ENCODE measurements at regions not wholly inside any gene's neighbourhood (a gene's known extent, or its start where the extent isn't known, plus 50 kb on each side); places are given as distances from the start of the nearest gene placed in this dataset.

- Histone ChIP-seq H3K9ac (ENCODE audit: low read length) (no peak overlapping the region), H3K4me2 (ENCODE audit: low read length) (no peak overlapping the region), H3K27me3 (ENCODE audit: insufficient read depth, low read length) (no peaks in the 10 kb centered on the region), H3K27ac (ENCODE audit: low read depth, low read length) (peak overlapping the region; percentile 75), H3K4me3 (ENCODE audit: insufficient read depth, low read depth, low read length) (no peak overlapping the region), H3K36me3 (ENCODE audit: insufficient read depth, low read length) (no peaks in the 10 kb centered on the region), H3K79me2 (ENCODE audit: insufficient read depth, low read length) (no peaks in the 10 kb centered on the region), H3K9me3 (ENCODE audit: insufficient read depth, low read depth, low read length) (no peaks in the 10 kb centered on the region), H2AFZ (ENCODE audit: low read depth, low read length) (no peak overlapping the region), H4K20me1 (ENCODE audit: insufficient read depth, low read length) (no peaks in the 10 kb centered on the region), H3K4me1 (ENCODE audit: insufficient read depth, low read length) (peaks cover 3% of the 10 kb centered on the region)
- Mint-ChIP-seq H3K4me3 (ENCODE audit: unreplicated experiment) (no peak overlapping the region), H3K4me1 (ENCODE audit: low read depth, unreplicated experiment) (peaks cover 22% of the 10 kb centered on the region), H3K36me3 (ENCODE audit: low read depth, unreplicated experiment) (no peaks in the 10 kb centered on the region), H3K27ac (ENCODE audit: unreplicated experiment) (peak overlapping the region; percentile 96), H3K27me3 (ENCODE audit: low read depth, unreplicated experiment) (no peaks in the 10 kb centered on the region), H3K9me3 (ENCODE audit: unreplicated experiment) (peaks cover 4% of the 10 kb centered on the region)
- peak; percentile 71 for DNase-seq (ENCODE audit: low read depth)
- no peak for FAIRE-seq
- TF ChIP-seq CTCF (IDR thresholded peaks at IDR 0.05; ENCODE audit: insufficient read depth, low read depth, low read length) (no peak), EZH2 (IDR thresholded peaks at IDR 0.05; ENCODE audit: insufficient read depth, low read length) (no peak)
Observed at GRCh38 chr9:71349218-71349617, 227.8 kb upstream of the TRPM3 start.

GRCh38 chr9:71333321-71333720 is 211.9 kb upstream of the TRPM3 start:
- Histone ChIP-seq H3K9me3 (ENCODE audit: insufficient read depth, low read depth, low read length) (no peaks in the 10 kb centered on the region), H3K36me3 (ENCODE audit: insufficient read depth, low read length) (no peaks in the 10 kb centered on the region), H3K27ac (ENCODE audit: low read depth, low read length) (no peak overlapping the region), H3K4me3 (ENCODE audit: insufficient read depth, low read depth, low read length) (no peak overlapping the region), H3K27me3 (ENCODE audit: insufficient read depth, low read length) (no peaks in the 10 kb centered on the region), H3K79me2 (ENCODE audit: insufficient read depth, low read length) (no peaks in the 10 kb centered on the region), H3K4me2 (ENCODE audit: low read length) (no peak overlapping the region), H3K4me1 (ENCODE audit: insufficient read depth, low read length) (no peaks in the 10 kb centered on the region), H2AFZ (ENCODE audit: low read depth, low read length) (no peak overlapping the region), H3K9ac (ENCODE audit: low read length) (no peak overlapping the region), H4K20me1 (ENCODE audit: insufficient read depth, low read length) (no peaks in the 10 kb centered on the region)
- no peak for TF ChIP-seq EZH2 (IDR thresholded peaks at IDR 0.05; ENCODE audit: insufficient read depth, low read length)
- no peak for TF ChIP-seq CTCF (IDR thresholded peaks at IDR 0.05; ENCODE audit: insufficient read depth, low read depth, low read length)
- no peak overlapping the region for H3K4me3 Mint-ChIP-seq (ENCODE audit: unreplicated experiment)
- H3K27me3 Mint-ChIP-seq (ENCODE audit: low read depth, unreplicated experiment), result no peaks in the 10 kb centered on the region
- no peaks in the 10 kb centered on the region for H3K4me1 Mint-ChIP-seq (ENCODE audit: low read depth, unreplicated experiment)
- no peak overlapping the region for H3K27ac Mint-ChIP-seq (ENCODE audit: unreplicated experiment)
- no peak for FAIRE-seq
- peaks cover 2% of the 10 kb centered on the region for H3K9me3 Mint-ChIP-seq (ENCODE audit: unreplicated experiment)
- no peaks in the 10 kb centered on the region for H3K36me3 Mint-ChIP-seq (ENCODE audit: low read depth, unreplicated experiment)
- no peak for DNase-seq (ENCODE audit: low read depth)

- no peak for DNase-seq (ENCODE audit: low read depth)
- no peak for TF ChIP-seq CTCF (IDR thresholded peaks at IDR 0.05; ENCODE audit: insufficient read depth, low read depth, low read length)
- TF ChIP-seq EZH2 (IDR thresholded peaks at IDR 0.05; ENCODE audit: insufficient read depth, low read length), result no peak
- Histone ChIP-seq H3K27me3 (ENCODE audit: insufficient read depth, low read length) (no peaks in the 10 kb centered on the region), H3K4me1 (ENCODE audit: insufficient read depth, low read length) (no peaks in the 10 kb centered on the region), H4K20me1 (ENCODE audit: insufficient read depth, low read length) (no peaks in the 10 kb centered on the region), H2AFZ (ENCODE audit: low read depth, low read length) (no peak overlapping the region), H3K4me2 (ENCODE audit: low read length) (no peak overlapping the region), H3K27ac (ENCODE audit: low read depth, low read length) (no peak overlapping the region), H3K36me3 (ENCODE audit: insufficient read depth, low read length) (no peaks in the 10 kb centered on the region), H3K4me3 (ENCODE audit: insufficient read depth, low read depth, low read length) (no peak overlapping the region), H3K79me2 (ENCODE audit: insufficient read depth, low read length) (no peaks in the 10 kb centered on the region), H3K9ac (ENCODE audit: low read length) (no peak overlapping the region), H3K9me3 (ENCODE audit: insufficient read depth, low read depth, low read length) (no peaks in the 10 kb centered on the region)
- Mint-ChIP-seq H3K4me3 (ENCODE audit: unreplicated experiment) (no peak overlapping the region), H3K27ac (ENCODE audit: unreplicated experiment) (no peak overlapping the region), H3K9me3 (ENCODE audit: unreplicated experiment) (no peaks in the 10 kb centered on the region), H3K4me1 (ENCODE audit: low read depth, unreplicated experiment) (no peaks in the 10 kb centered on the region), H3K27me3 (ENCODE audit: low read depth, unreplicated experiment) (no peaks in the 10 kb centered on the region), H3K36me3 (ENCODE audit: low read depth, unreplicated experiment) (no peaks in the 10 kb centered on the region)
- no peak for FAIRE-seq
Observed at GRCh38 chr9:71331603-71332002, 210.2 kb upstream of the TRPM3 start.
